ENCODE measurements at regions not wholly inside any gene's neighbourhood (a gene's known extent, or its start where the extent isn't known, plus 50 kb on each side); places are given as distances from the start of the nearest gene placed in this dataset.
"Not testable (repeated sequence)": the region's sequence is repeated elsewhere in the genome, so short reads cannot be mapped to it uniquely, and the experiment has no call there.

- FAIRE-seq; DNase-seq (ENCODE audit: low spot score): not testable (repeated sequence)
Measured at GRCh38 chr14:105652317-105652716, 125.9 kb downstream of the TMEM121 start.

GRCh38 chr14:105653921-105654320 lies 127.5 kb downstream of the TMEM121 start:
- not testable (repeated sequence) for DNase-seq (ENCODE audit: low spot score); FAIRE-seq

- DNase-seq (ENCODE audit: low spot score); FAIRE-seq: not testable (repeated sequence)
Measured at GRCh38 chr14:105659255-105659654, 132.9 kb downstream of the TMEM121 start.

GRCh38 chr14:105659935-105660527 lies 133.6 kb downstream of the TMEM121 start:
- no peak for DNase-seq (ENCODE audit: low spot score)
- peak; percentile 77 for FAIRE-seq

GRCh38 chr14:105660816-105661531 lies 134.6 kb downstream of the TMEM121 start:
- FAIRE-seq = peak; percentile 92
- no peak for DNase-seq (ENCODE audit: low spot score)

- not testable (repeated sequence) for DNase-seq (ENCODE audit: low spot score); FAIRE-seq
Measured at GRCh38 chr14:105662043-105662442, 135.7 kb downstream of the TMEM121 start.

GRCh38 chr14:105662592-105662991 lies 136.2 kb downstream of the TMEM121 start:
- DNase-seq (ENCODE audit: low spot score); FAIRE-seq: not testable (repeated sequence)

- FAIRE-seq; DNase-seq (ENCODE audit: low spot score): not testable (repeated sequence)
Measured at GRCh38 chr14:105663323-105663722, 136.9 kb downstream of the TMEM121 start.

GRCh38 chr14:105663818-105664596 lies 137.6 kb downstream of the TMEM121 start:
- DNase-seq (ENCODE audit: low spot score); FAIRE-seq: not testable (repeated sequence)

- DNase-seq (ENCODE audit: low spot score) (no peak), FAIRE-seq (no peak)
Measured at GRCh38 chr14:105664691-105665090, 138.3 kb downstream of the TMEM121 start.

- FAIRE-seq (peak; percentile 5), DNase-seq (ENCODE audit: low spot score) (no peak)
Measured at GRCh38 chr14:105665247-105665950, 139.0 kb downstream of the TMEM121 start.

GRCh38 chr14:105665951-105666277 lies 139.5 kb downstream of the TMEM121 start:
- FAIRE-seq = no peak
- DNase-seq (ENCODE audit: low spot score) = no peak

GRCh38 chr14:105666420-105666819 lies 140.0 kb downstream of the TMEM121 start:
- DNase-seq (ENCODE audit: low spot score) (no peak), FAIRE-seq (no peak)

GRCh38 chr14:105666991-105667662 lies 140.7 kb downstream of the TMEM121 start:
- FAIRE-seq; DNase-seq (ENCODE audit: low spot score): not testable (repeated sequence)

- DNase-seq (ENCODE audit: low spot score); FAIRE-seq: not testable (repeated sequence)
Measured at GRCh38 chr14:105667663-105668020, 141.3 kb downstream of the TMEM121 start.

- not testable (repeated sequence) for FAIRE-seq
Measured at GRCh38 chr14:105668021-105668420, 141.6 kb downstream of the TMEM121 start.

GRCh38 chr14:105668471-105669230 lies 142.3 kb downstream of the TMEM121 start:
- not testable (repeated sequence) for DNase-seq (ENCODE audit: low spot score); FAIRE-seq

More at GRCh38 chr14:105668021-105668420, 141.6 kb downstream of the TMEM121 start:
- DNase-seq (ENCODE audit: low spot score) = not testable (repeated sequence)

GRCh38 chr14:105669231-105669610 lies 142.8 kb downstream of the TMEM121 start:
- not testable (repeated sequence) for FAIRE-seq; DNase-seq (ENCODE audit: low spot score)

- FAIRE-seq; DNase-seq (ENCODE audit: low spot score): not testable (repeated sequence)
Measured at GRCh38 chr14:105669646-105670045, 143.3 kb downstream of the TMEM121 start.

Measured in urothelium cell line (cell line).